Heart left ventricle (tissue), 13 donors: ENCODE measurements at regions not wholly inside any gene's neighbourhood (a gene's known extent, or its start where the extent isn't known, plus 50 kb on each side); places are given as distances from the start of the nearest gene placed in this dataset.

ENCODE experiments used
- CTCF ChIP-seq, 12 donors: fragments of 200-600 bp; sonication (generic) in 4 of 12; IDR thresholded peaks; one replicate each; pipeline versions ENCODE4 v1.5.0 to v1.8.0; 2018 to 2022; ENCODE audit warnings: antibody characterized with exemption in 12 of 12, mild to moderate bottlenecking in 5 of 12
- POLR2A ChIP-seq, 2 donors: fragments of 450-650 bp; IDR thresholded peaks; one replicate each; pipeline ENCODE4 v1.6.1; 2017; ENCODE audit warnings: antibody characterized with exemption in 2 of 2, mild to moderate bottlenecking in 2 of 2, moderate library complexity in 2 of 2
- donor health status: ischemic (EF 13 %, LVEDD 7.1; RV severe dilation, severe dysfunction).
- donor health status: DM: no; HTN: yes; CAD: no.
- donor health status: DM: no; HTN: no; CAD: no.
- donor health status: ischemic (EF 25% LVEDD 6.9; RV normal size, moderate dysfunction).
- donor health status: ischemic (EF 25% LVEDD 5.7; RV mildly dilated, moderate dysfunction).
- donor health status: ischemic (EF 35%, LVEDD 5.7; RV mildly dilated, moderate dysfunction).
- donor health status: nonischemic (EF 11% LVEDD 7.7; RV severe dilation, severe dysfunction).
- donor health status: DM: yes; HTN: yes; CAD: no.
- donor health status: PGD.
- donor health status: ischemic (EF 29% LVEDD 5.4; RV normal size, mild dysfunction).
- donor health status: nonischemic (EF 23%, LVEDD 6.1; RV moderate dilation, normal function).

GRCh38 chr5:21070858-21071257 lies 1082.9 kb upstream of the CDH18 start:
- TF ChIP-seq CTCF (IDR thresholded peaks at IDR 0.05) (no peak), POLR2A (IDR thresholded peaks at IDR 0.05) (no peak)
